PC-3 (cell line): ENCODE measurements at regions not wholly inside any gene's neighbourhood (a gene's known extent, or its start where the extent isn't known, plus 50 kb on each side); places are given as distances from the start of the nearest gene placed in this dataset.

Source experiments
- CTCF ChIP-seq: fragments of 300-600 bp; sonication (generic); conservative IDR thresholded peaks from 2 replicates; pipeline ENCODE4 v1.5.1; 2017; ENCODE audit warnings: antibody characterized with exemption, low read depth, mild to moderate bottlenecking, low read length
- EZH2 ChIP-seq: fragments of 300-600 bp; sonication (generic); IDR thresholded peaks from one replicate; pipeline ENCODE4 v1.6.1; 2017; ENCODE audit warnings: antibody characterized with exemption, mild to moderate bottlenecking, low read length; ENCODE audit not compliant: unreplicated experiment

DNA sequence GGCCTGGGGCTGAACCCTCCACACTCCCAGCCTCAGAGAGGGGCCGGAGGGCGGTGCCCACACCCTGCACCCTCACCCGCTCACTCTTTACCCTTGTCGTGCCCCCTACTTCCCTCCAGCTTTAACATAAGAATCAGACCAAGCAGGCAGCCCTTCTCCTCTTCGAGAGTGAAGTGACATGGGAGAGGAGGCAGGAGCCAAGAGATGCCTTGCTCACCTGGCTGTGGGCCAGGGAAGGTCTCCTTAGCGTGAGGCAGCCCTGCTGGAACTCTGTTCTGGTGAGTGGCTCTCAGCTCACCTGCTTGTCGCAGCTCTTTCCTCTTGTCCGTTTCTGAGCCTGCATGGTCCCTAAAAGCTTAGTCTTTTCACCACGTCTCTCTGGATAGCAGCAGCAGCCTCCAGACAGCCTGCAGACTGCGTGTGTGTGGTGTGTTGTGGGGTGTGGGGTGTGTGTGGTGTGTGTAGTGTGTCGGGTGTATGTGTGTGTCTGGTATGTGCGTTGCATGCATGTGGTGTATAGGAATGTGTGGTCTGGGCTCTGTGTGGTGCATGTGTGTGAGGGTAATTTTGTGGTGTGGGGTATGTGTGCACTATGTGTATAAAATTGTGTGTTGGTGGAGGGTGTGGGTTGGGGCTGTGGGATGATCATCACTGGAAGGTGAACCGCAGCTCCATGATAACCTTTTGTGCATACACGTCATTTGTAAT, 86.7 kb downstream of the CCDC185 start:
- TF ChIP-seq CTCF (no peak), EZH2 (no peak)
